ENCODE measurements at regions not wholly inside any gene's neighbourhood (a gene's known extent, or its start where the extent isn't known, plus 50 kb on each side); places are given as distances from the start of the nearest gene placed in this dataset.
A peak's percentile ranks its signal among the peaks of the same experiment; 100 is the strongest.

DNA sequence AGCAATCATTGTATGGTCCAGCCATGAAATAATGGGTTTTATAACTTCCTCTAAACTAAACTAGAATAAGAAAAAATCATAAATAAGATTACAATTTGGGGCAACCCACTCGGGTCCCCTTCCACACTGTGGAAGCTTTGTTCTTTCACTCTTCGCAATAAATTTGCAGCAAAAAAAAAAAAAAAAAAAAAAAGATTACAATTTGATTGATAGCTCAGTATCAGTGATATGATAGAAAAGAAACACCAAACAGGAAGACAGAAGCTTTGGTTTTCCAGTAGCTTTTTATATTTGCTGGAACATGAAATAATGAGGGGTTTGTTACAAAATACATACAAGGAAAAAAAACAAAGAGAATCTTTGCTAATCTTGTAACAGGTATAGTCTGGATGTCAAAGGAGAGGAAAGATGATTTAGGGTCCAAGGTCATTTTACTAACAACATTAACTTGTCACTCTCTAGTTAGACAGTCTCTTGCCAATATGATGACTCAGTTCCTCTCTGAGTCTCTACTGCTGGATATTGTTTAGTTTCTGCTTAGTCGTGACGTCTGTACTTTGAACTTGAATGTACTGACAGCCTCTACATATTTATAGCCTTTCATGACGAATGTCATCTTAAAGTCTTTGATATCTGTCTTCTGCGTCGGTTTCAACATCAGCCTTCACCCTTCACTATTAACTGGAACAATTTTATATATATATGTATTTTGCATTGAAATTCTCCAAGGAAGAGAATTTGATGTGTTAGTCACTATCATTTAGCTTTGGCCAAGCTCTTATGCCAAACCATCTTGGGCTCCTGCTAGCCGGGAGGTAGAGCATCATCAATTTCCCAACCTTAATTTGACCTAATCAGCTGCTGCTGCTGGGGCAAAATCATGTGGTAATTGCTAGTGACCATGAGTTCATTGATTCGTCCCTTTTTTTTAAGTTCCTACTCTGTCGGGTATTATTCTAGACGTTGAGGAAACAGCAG lies 213.1 kb upstream of the STXBP5 start (continued):
- no peak for TF ChIP-seq CBX5 (CRISPR knock-in tag; IDR thresholded peaks at IDR 0.05; ENCODE audit: borderline replicate concordance)
- no peak for TF ChIP-seq ZSCAN21 (CRISPR knock-in tag; IDR thresholded peaks at IDR 0.05; ENCODE audit: borderline replicate concordance)
- TF ChIP-seq, protein P1, sequence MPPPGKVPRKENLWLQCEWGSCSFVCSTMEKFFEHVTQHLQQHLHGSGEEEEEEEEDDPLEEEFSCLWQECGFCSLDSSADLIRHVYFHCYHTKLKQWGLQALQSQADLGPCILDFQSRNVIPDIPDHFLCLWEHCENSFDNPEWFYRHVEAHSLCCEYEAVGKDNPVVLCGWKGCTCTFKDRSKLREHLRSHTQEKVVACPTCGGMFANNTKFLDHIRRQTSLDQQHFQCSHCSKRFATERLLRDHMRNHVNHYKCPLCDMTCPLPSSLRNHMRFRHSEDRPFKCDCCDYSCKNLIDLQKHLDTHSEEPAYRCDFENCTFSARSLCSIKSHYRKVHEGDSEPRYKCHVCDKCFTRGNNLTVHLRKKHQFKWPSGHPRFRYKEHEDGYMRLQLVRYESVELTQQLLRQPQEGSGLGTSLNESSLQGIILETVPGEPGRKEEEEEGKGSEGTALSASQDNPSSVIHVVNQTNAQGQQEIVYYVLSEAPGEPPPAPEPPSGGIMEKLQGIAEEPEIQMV (CRISPR knock-in tag; IDR thresholded peaks at IDR 0.05; ENCODE audit: low read depth): no peak
- no peak for TF ChIP-seq ZNF781 (CRISPR knock-in tag; IDR thresholded peaks at IDR 0.05; ENCODE audit: borderline replicate concordance, not compliant biosample characterization)
- no peak for TF ChIP-seq SMC3 (IDR thresholded peaks at IDR 0.05; ENCODE audit: low read length)
- TF ChIP-seq, protein P2, sequence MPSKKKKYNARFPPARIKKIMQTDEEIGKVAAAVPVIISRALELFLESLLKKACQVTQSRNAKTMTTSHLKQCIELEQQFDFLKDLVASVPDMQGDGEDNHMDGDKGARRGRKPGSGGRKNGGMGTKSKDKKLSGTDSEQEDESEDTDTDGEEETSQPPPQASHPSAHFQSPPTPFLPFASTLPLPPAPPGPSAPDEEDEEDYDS (CRISPR knock-in tag; IDR thresholded peaks at IDR 0.05): 0 out of 2 replicates have a peak, but pooled peaks have one; percentile 11
- TF ChIP-seq TAF1 (CRISPR knock-in tag; IDR thresholded peaks at IDR 0.05): no peak
- TF ChIP-seq, protein P3, sequence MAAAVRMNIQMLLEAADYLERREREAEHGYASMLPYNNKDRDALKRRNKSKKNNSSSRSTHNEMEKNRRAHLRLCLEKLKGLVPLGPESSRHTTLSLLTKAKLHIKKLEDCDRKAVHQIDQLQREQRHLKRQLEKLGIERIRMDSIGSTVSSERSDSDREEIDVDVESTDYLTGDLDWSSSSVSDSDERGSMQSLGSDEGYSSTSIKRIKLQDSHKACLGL (CRISPR knock-in tag; IDR thresholded peaks at IDR 0.05): no peak
- no peak for TF ChIP-seq ZNF234 (CRISPR knock-in tag; conservative IDR thresholded peaks at IDR 0.05)
- no peak for TF ChIP-seq MZF1 (CRISPR knock-in tag; IDR thresholded peaks at IDR 0.05; ENCODE audit: borderline replicate concordance)
- TF ChIP-seq, protein P4, sequence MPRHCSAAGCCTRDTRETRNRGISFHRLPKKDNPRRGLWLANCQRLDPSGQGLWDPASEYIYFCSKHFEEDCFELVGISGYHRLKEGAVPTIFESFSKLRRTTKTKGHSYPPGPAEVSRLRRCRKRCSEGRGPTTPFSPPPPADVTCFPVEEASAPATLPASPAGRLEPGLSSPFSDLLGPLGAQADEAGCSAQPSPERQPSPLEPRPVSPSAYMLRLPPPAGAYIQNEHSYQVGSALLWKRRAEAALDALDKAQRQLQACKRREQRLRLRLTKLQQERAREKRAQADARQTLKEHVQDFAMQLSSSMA (CRISPR knock-in tag; IDR thresholded peaks at IDR 0.05): no peak
- TF ChIP-seq RXRB (CRISPR knock-in tag; IDR thresholded peaks at IDR 0.05; ENCODE audit: borderline replicate concordance): peak; percentile 81
- no peak for TF ChIP-seq HHEX (CRISPR knock-in tag; IDR thresholded peaks at IDR 0.05)
- TF ChIP-seq ZNF441 (CRISPR knock-in tag; IDR thresholded peaks at IDR 0.05; ENCODE audit: borderline replicate concordance): no peak
- peak; percentile 36; the same call in 1 of the 2 replicates for TF ChIP-seq SOX13 (IDR thresholded peaks at IDR 0.05)
- TF ChIP-seq SOX13 (CRISPR knock-in tag; conservative IDR thresholded peaks at IDR 0.05 in 1 of 2, IDR thresholded peaks at IDR 0.05 in 1 of 2): peak in 1 of 2 experiments; percentile 95; a peak in 2 of 4 replicates
- TF ChIP-seq ZNF430 (CRISPR knock-in tag; IDR thresholded peaks at IDR 0.05): no peak
- TF ChIP-seq, protein P5, sequence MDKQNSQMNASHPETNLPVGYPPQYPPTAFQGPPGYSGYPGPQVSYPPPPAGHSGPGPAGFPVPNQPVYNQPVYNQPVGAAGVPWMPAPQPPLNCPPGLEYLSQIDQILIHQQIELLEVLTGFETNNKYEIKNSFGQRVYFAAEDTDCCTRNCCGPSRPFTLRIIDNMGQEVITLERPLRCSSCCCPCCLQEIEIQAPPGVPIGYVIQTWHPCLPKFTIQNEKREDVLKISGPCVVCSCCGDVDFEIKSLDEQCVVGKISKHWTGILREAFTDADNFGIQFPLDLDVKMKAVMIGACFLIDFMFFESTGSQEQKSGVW (CRISPR knock-in tag; IDR thresholded peaks at IDR 0.05; ENCODE audit: borderline replicate concordance): no peak
- TF ChIP-seq, protein P6, sequence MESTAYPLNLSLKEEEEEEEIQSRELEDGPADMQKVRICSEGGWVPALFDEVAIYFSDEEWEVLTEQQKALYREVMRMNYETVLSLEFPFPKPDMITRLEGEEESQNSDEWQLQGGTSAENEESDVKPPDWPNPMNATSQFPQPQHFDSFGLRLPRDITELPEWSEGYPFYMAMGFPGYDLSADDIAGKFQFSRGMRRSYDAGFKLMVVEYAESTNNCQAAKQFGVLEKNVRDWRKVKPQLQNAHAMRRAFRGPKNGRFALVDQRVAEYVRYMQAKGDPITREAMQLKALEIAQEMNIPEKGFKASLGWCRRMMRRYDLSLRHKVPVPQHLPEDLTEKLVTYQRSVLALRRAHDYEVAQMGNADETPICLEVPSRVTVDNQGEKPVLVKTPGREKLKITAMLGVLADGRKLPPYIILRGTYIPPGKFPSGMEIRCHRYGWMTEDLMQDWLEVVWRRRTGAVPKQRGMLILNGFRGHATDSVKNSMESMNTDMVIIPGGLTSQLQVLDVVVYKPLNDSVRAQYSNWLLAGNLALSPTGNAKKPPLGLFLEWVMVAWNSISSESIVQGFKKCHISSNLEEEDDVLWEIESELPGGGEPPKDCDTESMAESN (CRISPR knock-in tag; conservative IDR thresholded peaks at IDR 0.05): no peak
- TF ChIP-seq ZSCAN29 (CRISPR knock-in tag; conservative IDR thresholded peaks at IDR 0.05): no peak
- TF ChIP-seq FLYWCH1 (CRISPR knock-in tag; IDR thresholded peaks at IDR 0.05): no peak
- no peak for TF ChIP-seq ZNF317 (CRISPR knock-in tag; IDR thresholded peaks at IDR 0.05)
